Astrocyte (in vitro differentiated cells and primary cell): ENCODE measurements at regions not wholly inside any gene's neighbourhood (a gene's known extent, or its start where the extent isn't known, plus 50 kb on each side); places are given as distances from the start of the nearest gene placed in this dataset.

ENCODE experiments used
- DNase-seq: peaks from one replicate; pipeline ENCODE4 v3.0.0-alpha.2; 2010; ENCODE audit warnings: low read depth
- FAIRE-seq: peaks from 2 replicates; lab custom pipeline; 2011; peaks lifted over from hg19 to GRCh38; lab: Jason Lieb, UNC
- H2AFZ ChIP-seq: 2 replicates; pipeline ENCODE4 v1.6.0; 2012; ENCODE audit warnings: low read depth, low read length, inconsistent platforms
- H3K27ac ChIP-seq: 2 replicates; pipeline ENCODE4 v1.5.1; 2011; ENCODE audit warnings: low read depth, low read length, inconsistent platforms
- H3K27me3 ChIP-seq: 2 replicates; pipeline ENCODE4 v1.6.0; 2011; ENCODE audit warnings: low read length, inconsistent platforms; ENCODE audit not compliant: insufficient read depth
- H3K36me3 ChIP-seq: 2 replicates; pipeline ENCODE4 v1.5.1; 2011; ENCODE audit warnings: low read length, inconsistent platforms; ENCODE audit not compliant: insufficient read depth
- H3K4me1 ChIP-seq: 2 replicates; pipeline ENCODE4 v1.5.1; 2011; ENCODE audit warnings: low read length, inconsistent platforms; ENCODE audit not compliant: insufficient read depth
- H3K4me2 ChIP-seq: 2 replicates; pipeline ENCODE4 v1.6.0; 2012; ENCODE audit warnings: low read length, inconsistent platforms
- H3K4me3 ChIP-seq: 2 replicates; pipeline ENCODE4 v1.5.1; 2011; ENCODE audit warnings: low read depth, mild to moderate bottlenecking, low read length, inconsistent platforms; ENCODE audit not compliant: insufficient read depth
- H3K79me2 ChIP-seq: 2 replicates; pipeline ENCODE4 v1.6.0; 2012; ENCODE audit warnings: mild to moderate bottlenecking, low read length, inconsistent platforms; ENCODE audit not compliant: insufficient read depth
- H3K9ac ChIP-seq: 2 replicates; pipeline ENCODE4 v1.6.0; 2012; ENCODE audit warnings: mild to moderate bottlenecking, low read length, inconsistent platforms
- H3K9me3 ChIP-seq: 2 replicates; pipeline ENCODE4 v1.5.1; 2012; ENCODE audit warnings: low read depth, mild to moderate bottlenecking, low read length, inconsistent platforms; ENCODE audit not compliant: insufficient read depth
- H4K20me1 ChIP-seq: 2 replicates; pipeline ENCODE4 v1.6.0; 2012; ENCODE audit warnings: low read length, inconsistent platforms; ENCODE audit not compliant: insufficient read depth
- H3K27ac Mint-ChIP-seq: one replicate; pipeline ENCODE4 v1.8.0; 2021; ENCODE audit warnings: mild to moderate bottlenecking, mixed read lengths; ENCODE audit not compliant: unreplicated experiment
- H3K27me3 Mint-ChIP-seq: one replicate; pipeline ENCODE4 v1.8.0; 2021; ENCODE audit warnings: low read depth, mixed read lengths; ENCODE audit not compliant: unreplicated experiment
- H3K36me3 Mint-ChIP-seq: one replicate; pipeline ENCODE4 v1.8.0; 2021; ENCODE audit warnings: low read depth, mixed read lengths; ENCODE audit not compliant: unreplicated experiment
- H3K4me1 Mint-ChIP-seq: one replicate; pipeline ENCODE4 v1.8.0; 2021; ENCODE audit warnings: low read depth, mixed read lengths; ENCODE audit not compliant: unreplicated experiment
- H3K4me3 Mint-ChIP-seq: one replicate; pipeline ENCODE4 v1.8.0; 2021; ENCODE audit warnings: mild to moderate bottlenecking, moderate library complexity, mixed read lengths; ENCODE audit not compliant: unreplicated experiment
- H3K9me3 Mint-ChIP-seq: one replicate; pipeline ENCODE4 v1.8.0; 2021; ENCODE audit warnings: mild to moderate bottlenecking, mixed read lengths; ENCODE audit not compliant: unreplicated experiment
- CTCF ChIP-seq: IDR thresholded peaks from 2 replicates; pipeline ENCODE4 v1.5.1; 2011; ENCODE audit warnings: low read depth, mild to moderate bottlenecking, inconsistent platforms, low read length, moderate library complexity; ENCODE audit not compliant: insufficient read depth
- EZH2 ChIP-seq: IDR thresholded peaks from 2 replicates; pipeline ENCODE4 v1.6.1; 2012; ENCODE audit warnings: mild to moderate bottlenecking, low read length, inconsistent platforms; ENCODE audit not compliant: insufficient read depth

- Histone ChIP-seq H3K27me3 (no peaks in the 10 kb centered on the region), H3K4me1 (no peaks in the 10 kb centered on the region), H3K9me3 (no peaks in the 10 kb centered on the region), H4K20me1 (no peaks in the 10 kb centered on the region), H3K9ac (no peak overlapping the region), H3K4me2 (no peak overlapping the region), H3K4me3 (no peak overlapping the region), H3K79me2 (no peaks in the 10 kb centered on the region), H3K27ac (no peak overlapping the region), H3K36me3 (no peaks in the 10 kb centered on the region), H2AFZ (no peak overlapping the region)
- FAIRE-seq (no peak), DNase-seq (no peak)
- Mint-ChIP-seq H3K27me3 (no peaks in the 10 kb centered on the region), H3K4me3 (no peak overlapping the region), H3K9me3 (no peaks in the 10 kb centered on the region), H3K4me1 (no peaks in the 10 kb centered on the region), H3K27ac (no peak overlapping the region), H3K36me3 (no peaks in the 10 kb centered on the region)
- no peak for TF ChIP-seq EZH2
- TF ChIP-seq CTCF: no peak
Observed at GRCh38 chr18:64718808-64719207, 569.9 kb upstream of the LINC00305 start.

GRCh38 chr18:64717026-64717425 lies 568.1 kb upstream of the LINC00305 start:
- FAIRE-seq: no peak
- Histone ChIP-seq H3K4me3 (no peak overlapping the region), H3K9me3 (no peaks in the 10 kb centered on the region)

More at GRCh38 chr18:64717026-64717425, 568.1 kb upstream of the LINC00305 start:
- Histone ChIP-seq H3K9ac (no peak overlapping the region), H4K20me1 (no peaks in the 10 kb centered on the region), H3K4me2 (no peak overlapping the region), H3K27ac (no peak overlapping the region), H3K4me1 (no peaks in the 10 kb centered on the region), H3K27me3 (no peaks in the 10 kb centered on the region), H2AFZ (no peak overlapping the region), H3K36me3 (no peaks in the 10 kb centered on the region), H3K79me2 (no peaks in the 10 kb centered on the region)
- H3K9me3 Mint-ChIP-seq: no peaks in the 10 kb centered on the region
- H3K36me3 Mint-ChIP-seq: no peaks in the 10 kb centered on the region
- H3K4me1 Mint-ChIP-seq: no peaks in the 10 kb centered on the region
- no peak for TF ChIP-seq EZH2
- no peak for TF ChIP-seq CTCF
- H3K27me3 Mint-ChIP-seq: no peaks in the 10 kb centered on the region
- no peak for DNase-seq
- no peak overlapping the region for H3K27ac Mint-ChIP-seq
- H3K4me3 Mint-ChIP-seq: no peak overlapping the region
